ENCODE measurements at regions not wholly inside any gene's neighbourhood (a gene's known extent, or its start where the extent isn't known, plus 50 kb on each side); places are given as distances from the start of the nearest gene placed in this dataset.

DNA sequence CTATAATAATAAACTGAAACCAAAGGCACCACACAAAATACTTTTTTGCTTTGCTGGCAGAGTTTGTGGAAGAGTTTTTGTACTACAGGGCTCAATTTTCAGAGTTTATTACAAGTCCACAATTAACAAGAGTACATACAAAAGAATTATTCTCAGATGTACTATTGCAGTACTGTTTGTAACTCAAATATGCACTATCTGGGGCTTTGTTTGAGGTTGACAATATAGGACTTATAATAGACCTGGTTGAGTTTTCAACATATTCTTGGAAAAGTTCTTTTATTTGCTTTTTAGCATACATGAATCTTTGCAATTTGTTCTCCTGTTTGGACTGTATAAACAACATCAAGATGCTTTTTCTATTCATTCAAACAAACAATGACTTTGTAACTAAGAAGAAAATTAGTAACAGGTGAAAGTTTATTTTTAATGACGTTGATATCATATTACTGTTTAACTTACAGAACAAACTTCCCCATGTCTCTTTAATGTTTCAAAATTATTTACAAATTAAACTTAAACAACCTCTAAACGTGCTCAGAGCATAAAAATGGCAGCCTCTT is 407.4 kb upstream of the PRICKLE1 start:
- Histone ChIP-seq H3K27ac (no peak overlapping the region), H3K36me3 (no peaks in the 10 kb centered on the region), H3K9ac (ENCODE audit: low read depth in 2 of 2, low read length in 2 of 2) (no peak overlapping the region), H3K4me3 (no peak overlapping the region), H3K4me1 (no peaks in the 10 kb centered on the region), H3K9me3 (no peaks in the 10 kb centered on the region), H3K27me3 (no peaks in the 10 kb centered on the region)
- intact Hi-C loops (cut with DNase I): no loop called here
- TF ChIP-seq, protein P1, sequence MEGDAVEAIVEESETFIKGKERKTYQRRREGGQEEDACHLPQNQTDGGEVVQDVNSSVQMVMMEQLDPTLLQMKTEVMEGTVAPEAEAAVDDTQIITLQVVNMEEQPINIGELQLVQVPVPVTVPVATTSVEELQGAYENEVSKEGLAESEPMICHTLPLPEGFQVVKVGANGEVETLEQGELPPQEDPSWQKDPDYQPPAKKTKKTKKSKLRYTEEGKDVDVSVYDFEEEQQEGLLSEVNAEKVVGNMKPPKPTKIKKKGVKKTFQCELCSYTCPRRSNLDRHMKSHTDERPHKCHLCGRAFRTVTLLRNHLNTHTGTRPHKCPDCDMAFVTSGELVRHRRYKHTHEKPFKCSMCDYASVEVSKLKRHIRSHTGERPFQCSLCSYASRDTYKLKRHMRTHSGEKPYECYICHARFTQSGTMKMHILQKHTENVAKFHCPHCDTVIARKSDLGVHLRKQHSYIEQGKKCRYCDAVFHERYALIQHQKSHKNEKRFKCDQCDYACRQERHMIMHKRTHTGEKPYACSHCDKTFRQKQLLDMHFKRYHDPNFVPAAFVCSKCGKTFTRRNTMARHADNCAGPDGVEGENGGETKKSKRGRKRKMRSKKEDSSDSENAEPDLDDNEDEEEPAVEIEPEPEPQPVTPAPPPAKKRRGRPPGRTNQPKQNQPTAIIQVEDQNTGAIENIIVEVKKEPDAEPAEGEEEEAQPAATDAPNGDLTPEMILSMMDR (IDR thresholded peaks at IDR 0.05): no peak
- DNase-seq: no peak

DNA sequence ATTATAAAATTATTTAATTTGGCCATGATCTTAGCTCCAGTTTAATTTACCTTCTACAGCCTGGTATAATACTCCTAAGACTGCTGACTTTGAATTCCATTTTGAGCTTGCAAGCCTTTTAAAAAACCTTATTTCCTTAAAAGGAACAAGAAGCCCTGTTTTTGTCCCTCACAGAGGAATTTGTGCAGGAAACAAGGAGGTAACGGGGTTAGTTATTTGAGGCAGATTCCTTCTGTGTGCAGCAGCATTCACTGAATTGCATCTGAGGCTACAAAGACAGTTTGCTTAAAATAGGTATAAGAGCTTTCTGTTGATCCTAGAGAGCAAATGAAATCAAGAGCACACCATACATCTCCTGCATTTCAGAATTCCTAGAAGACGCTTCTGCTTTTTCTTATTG is 403.3 kb upstream of the PRICKLE1 start:
- TF ChIP-seq, protein P1 (IDR thresholded peaks at IDR 0.05): no peak
- no peak overlapping the region for H3K9ac ChIP-seq (ENCODE audit: low read depth in 2 of 2, low read length in 2 of 2)
- no peak overlapping the region for H3K4me3 ChIP-seq
- DNase-seq: no peak
- H3K27ac ChIP-seq: no peak overlapping the region
- intact Hi-C loops (cut with DNase I): no loop called here
- H3K9me3 ChIP-seq: no peaks in the 10 kb centered on the region
- H3K27me3 ChIP-seq: no peaks in the 10 kb centered on the region
- H3K36me3 ChIP-seq: no peaks in the 10 kb centered on the region
- H3K4me1 ChIP-seq: no peaks in the 10 kb centered on the region

DNA sequence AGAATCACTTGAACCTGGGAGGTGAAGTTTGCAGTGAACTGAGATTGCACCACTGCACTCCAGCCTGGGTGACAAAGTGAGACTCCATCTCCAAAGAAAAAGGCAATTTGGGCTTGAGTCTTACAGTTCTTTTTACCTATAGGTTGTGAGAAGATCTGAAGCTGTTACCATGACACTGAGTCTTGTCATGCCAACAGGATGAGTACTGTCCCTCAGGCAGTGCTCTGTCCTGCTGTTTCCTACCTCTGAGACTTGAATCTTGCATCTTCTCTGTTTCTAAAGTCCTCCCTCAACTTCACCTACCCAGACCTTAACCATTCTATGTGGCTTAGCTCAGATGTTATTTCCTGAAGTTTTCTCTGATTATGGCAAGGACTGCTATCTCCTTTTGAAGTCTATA is 400.8 kb upstream of the PRICKLE1 start:
- Histone ChIP-seq H3K9me3 (no peaks in the 10 kb centered on the region), H3K27me3 (no peaks in the 10 kb centered on the region), H3K4me1 (no peaks in the 10 kb centered on the region), H3K4me3 (no peak overlapping the region), H3K9ac (ENCODE audit: low read depth in 2 of 2, low read length in 2 of 2) (no peak overlapping the region), H3K36me3 (no peaks in the 10 kb centered on the region), H3K27ac (no peak overlapping the region)
- DNase-seq: no peak
- intact Hi-C loops (cut with DNase I): no loop called here
- TF ChIP-seq, protein P1 (IDR thresholded peaks at IDR 0.05): no peak

DNA sequence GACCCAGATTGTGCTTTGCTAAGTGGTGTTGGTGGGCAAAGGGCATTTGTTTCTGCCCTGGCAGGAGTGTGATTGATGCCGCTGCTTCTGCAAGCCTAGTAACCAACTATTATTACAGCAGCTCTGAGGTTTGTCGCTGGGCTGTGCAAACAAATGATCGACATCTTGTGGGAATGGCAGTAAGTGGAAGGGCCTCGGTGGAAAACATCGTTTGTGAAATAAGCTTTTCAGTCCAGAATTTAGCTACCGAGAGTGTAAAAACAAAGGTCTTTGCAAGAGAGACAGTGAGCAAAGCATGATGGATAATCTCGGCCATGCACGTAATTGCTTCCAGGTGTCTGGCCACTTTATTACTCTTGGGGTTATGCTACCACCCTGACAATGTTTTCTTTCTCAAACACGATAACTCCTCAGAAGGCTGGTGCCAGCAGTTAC is 397.7 kb upstream of the PRICKLE1 start:
- Histone ChIP-seq H3K9ac (ENCODE audit: low read depth in 2 of 2, low read length in 2 of 2) (no peak overlapping the region), H3K4me1 (no peaks in the 10 kb centered on the region), H3K27ac (no peak overlapping the region), H3K9me3 (no peaks in the 10 kb centered on the region), H3K27me3 (no peaks in the 10 kb centered on the region), H3K4me3 (no peak overlapping the region), H3K36me3 (no peaks in the 10 kb centered on the region)
- intact Hi-C loops (cut with DNase I): no loop called here
- TF ChIP-seq, protein P1 (IDR thresholded peaks at IDR 0.05): no peak
- DNase-seq: no peak

DNA sequence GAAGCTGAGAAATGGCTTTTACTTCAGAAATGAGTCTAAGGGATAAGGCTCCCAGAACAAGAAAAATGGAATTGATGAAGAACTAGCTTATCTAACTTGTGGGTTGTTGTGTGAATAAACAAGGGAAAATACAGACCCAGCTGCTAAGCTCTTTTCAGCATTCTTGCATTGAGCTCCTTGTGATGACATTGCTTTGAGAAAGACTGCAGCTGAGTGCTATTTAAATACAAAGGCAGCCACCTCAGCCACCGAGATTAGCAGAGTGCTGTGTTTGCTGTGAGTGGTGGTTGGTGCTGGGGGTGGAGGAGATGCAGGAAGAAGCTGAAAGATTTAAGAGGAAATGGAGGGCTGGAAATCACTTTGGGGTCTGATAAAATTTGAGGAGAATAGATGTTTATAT is 396.0 kb upstream of the PRICKLE1 start:
- no peak for DNase-seq
- intact Hi-C loops (cut with DNase I): no loop called here

More for the DNA sequence above, 396.0 kb upstream of the PRICKLE1 start:
- no peak overlapping the region for H3K4me3 ChIP-seq
- no peaks in the 10 kb centered on the region for H3K9me3 ChIP-seq
- H3K4me1 ChIP-seq: no peaks in the 10 kb centered on the region
- H3K36me3 ChIP-seq: no peaks in the 10 kb centered on the region
- H3K27me3 ChIP-seq: no peaks in the 10 kb centered on the region
- no peak overlapping the region for H3K27ac ChIP-seq
- no peak overlapping the region for H3K9ac ChIP-seq (ENCODE audit: low read depth in 2 of 2, low read length in 2 of 2)
- TF ChIP-seq, protein P1 (IDR thresholded peaks at IDR 0.05): no peak
